HCT116 (cell line): ENCODE measurements at regions not wholly inside any gene's neighbourhood (a gene's known extent, or its start where the extent isn't known, plus 50 kb on each side); places are given as distances from the start of the nearest gene placed in this dataset.

Experiments
- ATAC-seq: fragments of 200-7000 bp; cut with Tn5 transposase; 2 replicates; pipeline ENCODE4 v1.9.1; 2020; ENCODE audit warnings: mild to moderate bottlenecking, moderate library complexity
- BruUV-seq: library from RNA; stranded (reverse); fragments of 400-500 nt; replicated peaks from 2 replicates; lab custom pipeline; 2021; lab: Mats Ljungman, UMichigan
- CTCF ChIA-PET: fragments of 300-600 bp; sonication (Branson Sonifier 250); formaldehyde crosslinking; loops from one replicate; lab custom pipeline; 2021; ENCODE audit warnings: antibody characterized with exemption; lab: Charles Lee
- POLR2A ChIA-PET: fragments of 300-600, 350-600 bp; sonication (Branson Sonifier 250); formaldehyde crosslinking; loops from one replicate; lab custom pipeline; 2021; ENCODE audit warnings: antibody characterized with exemption; lab: Charles Lee
- RAD21 ChIA-PET, 2 experiments: fragments of 300-600 bp; sonication (Branson Sonifier 250); formaldehyde crosslinking; loops; one replicate each; lab custom pipeline; 2023; ENCODE audit warnings: low total read pairs in 2 of 2; ENCODE audit not compliant: uncharacterized antibody in 2 of 2, unreplicated experiment in 2 of 2, low non-redundant PET in 1 of 2; lab: Charles Lee
- DNase-seq: peaks from one replicate; pipeline ENCODE4 v3.0.0-alpha.2; 2010; ENCODE audit warnings: low read depth, low spot score
- H2AFZ ChIP-seq: fragments of 200-600 bp; shearing (Covaris generic), sonication (generic); 2 replicates; pipeline ENCODE4 v1.6.1; 2017; ENCODE audit warnings: low read depth, mixed run types, mixed read lengths, antibody characterized with exemption, low read length; ENCODE audit not compliant: poor library complexity, severe bottlenecking
- H3K27ac ChIP-seq: 2 replicates; pipeline ENCODE4 v1.5.1; 2012; ENCODE audit warnings: low read depth, low read length
- H3K27me3 ChIP-seq: fragments of 200-600 bp; sonication (generic); 2 replicates; pipeline ENCODE4 v1.6.1; 2016; ENCODE audit warnings: mixed run types, low read length, mixed read lengths; ENCODE audit not compliant: insufficient read depth
- H3K36me3 ChIP-seq, 2 experiments: fragments of 200-500 bp in 1 of 2; fragments of 200-600 bp in 1 of 2; sonication (Bioruptor generic) in 1 of 2; sonication (generic) in 1 of 2; 2 replicates each; pipeline versions ENCODE4 v1.5.1 to v1.6.1; 2014 to 2016; ENCODE audit warnings: low read length in 2 of 2, inconsistent platforms in 1 of 2, mixed read lengths in 1 of 2, mixed run types in 1 of 2; ENCODE audit not compliant: insufficient read depth in 2 of 2, control insufficient read depth in 1 of 2
- H3K4me1 ChIP-seq, 2 experiments: fragments of 200-600 bp in 1 of 2; sonication (generic) in 1 of 2; 2 replicates each; pipeline versions ENCODE4 v1.5.1 to v1.6.1; 2012 to 2017; ENCODE audit warnings: low read length in 2 of 2, inconsistent platforms in 1 of 2, mild to moderate bottlenecking in 1 of 2, mixed read lengths in 1 of 2, mixed run types in 1 of 2, moderate library complexity in 1 of 2; ENCODE audit not compliant: insufficient read depth in 2 of 2, control insufficient read depth in 1 of 2
- H3K4me2 ChIP-seq: fragments of 200-600 bp; sonication (generic); 2 replicates; pipeline ENCODE4 v1.6.1; 2017; ENCODE audit warnings: mixed run types, low read length, mixed read lengths
- H3K4me3 ChIP-seq, 2 experiments: fragments of 200-600 bp in 1 of 2; sonication (generic) in 1 of 2; replicated peaks in 1 of 2; 2 replicates each; pipeline ENCODE4 v1.5.1; 2011 to 2016; ENCODE audit warnings: low read length in 2 of 2, control low read depth in 1 of 2, low read depth in 1 of 2, mild to moderate bottlenecking in 1 of 2, mixed read lengths in 1 of 2, mixed run types in 1 of 2
- H3K79me2 ChIP-seq: fragments of 200-600 bp; sonication (generic); 2 replicates; pipeline ENCODE4 v1.6.1; 2017; ENCODE audit warnings: mild to moderate bottlenecking, mixed run types, low read length, moderate library complexity, mixed read lengths; ENCODE audit not compliant: insufficient read depth
- H3K9ac ChIP-seq: fragments of 200-600 bp; sonication (generic); 2 replicates; pipeline ENCODE4 v1.6.1; 2016; ENCODE audit warnings: low read length, mixed read lengths
- H3K9me2 ChIP-seq: fragments of 200-600 bp; sonication (generic), shearing (Covaris generic); 2 replicates; pipeline ENCODE4 v1.6.1; 2017; ENCODE audit warnings: mixed run types, mild to moderate bottlenecking, moderate library complexity; ENCODE audit not compliant: insufficient read depth
- H3K9me3 ChIP-seq, 2 experiments: fragments of 200-500 bp in 1 of 2; fragments of 200-600 bp in 1 of 2; sonication (Bioruptor generic) in 1 of 2; sonication (generic) in 1 of 2; 2 replicates each; pipeline ENCODE4 v1.6.1; 2014 to 2017; ENCODE audit warnings: low read length in 2 of 2, mixed read lengths in 2 of 2, inconsistent platforms in 1 of 2, low read depth in 1 of 2, mild to moderate bottlenecking in 1 of 2, mixed run types in 1 of 2, moderate library complexity in 1 of 2; ENCODE audit not compliant: control insufficient read depth in 1 of 2, insufficient read depth in 1 of 2
- H4K20me1 ChIP-seq: fragments of 200-600 bp; sonication (generic), shearing (Covaris generic); 2 replicates; pipeline ENCODE4 v1.6.1; 2017; ENCODE audit warnings: mixed run types, mild to moderate bottlenecking, moderate library complexity; ENCODE audit not compliant: insufficient read depth
- CBX3 ChIP-seq: IDR thresholded peaks from 2 replicates; pipeline ENCODE4 v1.6.1; 2012; ENCODE audit warnings: low read depth
- CEBPB ChIP-seq: IDR thresholded peaks from 2 replicates; pipeline ENCODE4 v1.6.1; 2012; ENCODE audit warnings: low read depth
- ELF1 ChIP-seq: IDR thresholded peaks from 2 replicates; pipeline ENCODE4 v1.6.1; 2012; ENCODE audit warnings: low read depth, borderline replicate concordance
- EZH2phosphoT487 ChIP-seq: fragments of 200-600 bp; IDR thresholded peaks from 2 replicates; pipeline ENCODE4 v1.6.1; 2018; ENCODE audit warnings: antibody characterized with exemption, borderline replicate concordance
- POLR2A ChIP-seq: IDR thresholded peaks from 2 replicates; pipeline ENCODE4 v1.7.0; 2011; ENCODE audit warnings: borderline replicate concordance; ENCODE audit not compliant: insufficient read depth, insufficient read length; ENCODE audit errors: extremely low read depth
- RAD21 ChIP-seq: IDR thresholded peaks from 2 replicates; pipeline ENCODE4 v1.6.1; 2012; ENCODE audit warnings: low read depth, mild to moderate bottlenecking
- SIN3A ChIP-seq: IDR thresholded peaks from 2 replicates; pipeline ENCODE4 v1.6.1; 2012; ENCODE audit warnings: low read depth
- SRF ChIP-seq: IDR thresholded peaks from 2 replicates; pipeline ENCODE4 v1.6.1; 2012; ENCODE audit warnings: low read depth
- TCF7L2 ChIP-seq: IDR thresholded peaks from 2 replicates; pipeline ENCODE4 v1.7.0; 2011; ENCODE audit warnings: borderline replicate concordance, inconsistent platforms; ENCODE audit not compliant: insufficient read depth, insufficient read length; ENCODE audit errors: extremely low read depth
- ZFX ChIP-seq: fragments of 450-650 bp; IDR thresholded peaks from 2 replicates; pipeline ENCODE4 v1.6.1; 2017
- ZNF274 ChIP-seq: fragments of 200-500 bp; sonication (Bioruptor generic); IDR thresholded peaks from 2 replicates; pipeline ENCODE4 v1.6.1; 2014; ENCODE audit warnings: mild to moderate bottlenecking, low read depth, low read length, inconsistent platforms
- intact Hi-C: fragments of 100-400 bp; cut with micrococcal nuclease; formaldehyde crosslinking; loops from 2 replicates; pipeline ENCODE4 v1.10.0; 2022
- TF ChIP-seq, protein P1 (sequence below), 3 experiments: fragments of 200-600 bp in 1 of 3; sonication (generic) in 1 of 3; IDR thresholded peaks in 2 of 3; conservative IDR thresholded peaks in 1 of 3; 2 replicates each; pipeline ENCODE4 v1.5.1; 2012 to 2017; ENCODE audit warnings: low read depth in 2 of 3, low read length in 2 of 3, antibody characterized with exemption in 1 of 3, borderline replicate concordance in 1 of 3, control low read depth in 1 of 3, mild to moderate bottlenecking in 1 of 3, mixed read lengths in 1 of 3, mixed run types in 1 of 3, moderate library complexity in 1 of 3; ENCODE audit not compliant: insufficient read depth in 1 of 3

DNA sequence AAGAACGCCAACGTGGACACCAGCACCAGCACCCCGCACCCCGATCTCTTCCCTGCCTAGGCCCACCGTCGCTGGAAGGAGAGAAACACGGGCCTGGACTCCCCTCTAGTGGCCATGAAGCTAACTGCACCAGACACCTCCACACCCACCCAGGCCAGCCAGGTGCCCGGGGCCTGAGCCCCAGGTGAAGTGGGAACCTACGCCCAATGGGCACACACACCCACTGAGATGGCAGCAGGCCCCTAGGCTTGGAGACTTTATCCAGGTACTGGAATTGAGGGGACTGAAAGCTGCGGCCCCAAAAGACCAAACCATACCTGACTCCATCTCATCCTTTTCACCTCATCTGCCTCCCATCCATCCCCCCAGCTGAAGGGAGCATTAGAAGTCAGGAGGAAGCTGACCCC is 81.0 kb downstream of the BUD13 start:
- Histone ChIP-seq H4K20me1 (no peaks in the 10 kb centered on the region), H3K27ac (no peak overlapping the region), H3K4me3 (no peak overlapping the region), H3K36me3 (no peaks in the 10 kb centered on the region), H3K27me3 (0 out of 2 replicates have a peak, but pooled peaks cover 4% of the 10 kb centered on the region), H3K4me1 (peaks cover 0 to 8% of the 10 kb centered on the region in 2 experiments; a peak in 2 of 4 replicates), H3K9me2 (no peaks in the 10 kb centered on the region), H3K9me3 (no peaks in the 10 kb centered on the region), H3K4me2 (peak overlapping the region; percentile 30; the same call in 1 of the 2 replicates), H3K9ac (no peak overlapping the region), H2AFZ (no peak overlapping the region), H3K79me2 (no peaks in the 10 kb centered on the region)
- peak; percentile 6 for DNase-seq
- POLR2A ChIA-PET, result no interaction called here
- ATAC-seq, result peak; percentile 95
- CTCF ChIA-PET, result interaction anchor here (0.8 to 2.0 kb wide), 10 partner anchors 9 to 475 kb away, joined by 3 to 11 read pairs (median 4); no protein-coding TSS in a partner anchor
- intact Hi-C loops, result loop anchor here (1.0 to 5.0 kb wide), 8 partner anchors 177 to 1354 kb away; no protein-coding TSS in a partner anchor
- no TSS peak for BruUV-seq
- TF ChIP-seq CEBPB, result no peak
- no peak for TF ChIP-seq SIN3A
- TF ChIP-seq POLR2A, result no peak
- no peak for TF ChIP-seq ELF1
- no peak for TF ChIP-seq CBX3
- no peak for TF ChIP-seq ZFX
- TF ChIP-seq, protein P1, sequence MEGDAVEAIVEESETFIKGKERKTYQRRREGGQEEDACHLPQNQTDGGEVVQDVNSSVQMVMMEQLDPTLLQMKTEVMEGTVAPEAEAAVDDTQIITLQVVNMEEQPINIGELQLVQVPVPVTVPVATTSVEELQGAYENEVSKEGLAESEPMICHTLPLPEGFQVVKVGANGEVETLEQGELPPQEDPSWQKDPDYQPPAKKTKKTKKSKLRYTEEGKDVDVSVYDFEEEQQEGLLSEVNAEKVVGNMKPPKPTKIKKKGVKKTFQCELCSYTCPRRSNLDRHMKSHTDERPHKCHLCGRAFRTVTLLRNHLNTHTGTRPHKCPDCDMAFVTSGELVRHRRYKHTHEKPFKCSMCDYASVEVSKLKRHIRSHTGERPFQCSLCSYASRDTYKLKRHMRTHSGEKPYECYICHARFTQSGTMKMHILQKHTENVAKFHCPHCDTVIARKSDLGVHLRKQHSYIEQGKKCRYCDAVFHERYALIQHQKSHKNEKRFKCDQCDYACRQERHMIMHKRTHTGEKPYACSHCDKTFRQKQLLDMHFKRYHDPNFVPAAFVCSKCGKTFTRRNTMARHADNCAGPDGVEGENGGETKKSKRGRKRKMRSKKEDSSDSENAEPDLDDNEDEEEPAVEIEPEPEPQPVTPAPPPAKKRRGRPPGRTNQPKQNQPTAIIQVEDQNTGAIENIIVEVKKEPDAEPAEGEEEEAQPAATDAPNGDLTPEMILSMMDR (IDR thresholded peaks at IDR 0.05 in 2 of 3, conservative IDR thresholded peaks at IDR 0.05 in 1 of 3; ENCODE audit: borderline replicate concordance in 1 of 3, insufficient read depth in 1 of 3, low read depth in 2 of 3, low read length in 2 of 3), result peak; percentile 68 to 92 (median 85)
- TF ChIP-seq EZH2phosphoT487, result no peak
- TF ChIP-seq SRF, result no peak
- TF ChIP-seq ZNF274, result no peak
- no peak for TF ChIP-seq TCF7L2
- TF ChIP-seq RAD21, result peak; percentile 88
- RAD21 ChIA-PET, result interaction anchor here (1.4 kb wide), 2 partner anchors 50 to 193 kb away, joined by 4 to 5 read pairs; no protein-coding TSS in a partner anchor
